ENCODE measurements at regions not wholly inside any gene's neighbourhood (a gene's known extent, or its start where the extent isn't known, plus 50 kb on each side); places are given as distances from the start of the nearest gene placed in this dataset.
"Not testable (repeated sequence)": the region's sequence is repeated elsewhere in the genome, so short reads cannot be mapped to it uniquely, and the experiment has no call there.

DNA sequence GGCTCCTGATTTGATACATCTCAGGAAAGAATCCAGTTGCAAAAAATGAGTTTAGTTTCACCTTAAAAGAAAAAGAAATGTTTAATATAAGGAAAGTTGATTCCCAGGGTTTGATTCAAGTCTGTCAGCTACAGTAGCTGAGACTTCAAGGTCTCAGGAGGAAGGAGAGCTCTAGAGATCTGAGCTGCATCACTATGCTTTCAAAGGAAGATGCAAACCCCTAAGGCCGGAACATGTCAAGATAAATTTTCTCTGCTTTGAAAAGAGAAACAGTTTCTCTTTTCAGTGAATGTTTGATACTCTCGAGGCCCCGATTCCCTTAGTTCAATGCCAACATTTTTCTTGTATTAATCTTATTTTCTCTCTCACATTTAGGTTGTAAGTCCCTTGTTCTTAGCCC, 128.6 kb downstream of the RGPD3 start:
- no peak for DNase-seq (ENCODE audit: low spot score in 2 of 2)
- no peak for FAIRE-seq

DNA sequence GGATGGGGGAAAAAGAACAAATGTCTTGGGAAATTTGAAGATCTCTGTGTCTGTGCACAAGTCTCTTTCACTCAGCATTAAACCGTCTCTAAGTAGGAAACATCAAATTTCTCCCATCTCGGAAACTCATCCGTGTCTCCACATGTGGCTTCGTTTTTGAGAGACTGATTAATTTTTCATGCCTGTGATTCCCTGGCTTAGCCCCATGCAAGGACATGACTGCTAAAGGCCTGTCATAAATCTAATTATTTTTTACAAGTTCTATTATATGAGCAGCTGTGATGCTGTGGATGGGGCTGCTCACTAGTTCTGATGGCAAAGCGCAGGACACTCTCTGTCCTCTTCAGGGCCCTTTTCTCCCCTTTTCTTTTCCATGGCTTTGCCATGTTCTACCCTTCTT, 129.1 kb downstream of the RGPD3 start:
- no peak for FAIRE-seq

DNA sequence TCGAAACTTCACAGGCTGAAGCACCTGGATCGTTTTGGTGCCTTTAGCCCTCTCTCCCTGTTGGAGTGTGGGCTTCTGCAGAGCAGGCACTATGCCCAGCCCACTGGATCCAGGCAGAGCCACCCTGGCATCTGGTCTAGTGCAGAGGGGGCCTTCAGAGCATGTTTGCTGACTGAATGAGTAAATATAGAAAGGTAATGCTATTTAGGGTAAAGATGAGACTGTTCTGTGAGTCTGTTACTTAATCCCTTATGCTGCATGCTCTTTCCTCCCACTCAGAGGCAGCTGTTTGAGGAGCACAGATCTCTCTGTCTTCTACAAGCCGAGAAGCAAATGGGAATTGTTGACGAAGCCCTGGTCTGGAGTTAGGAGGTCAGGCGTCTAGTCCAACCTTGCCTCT, 130.2 kb downstream of the RGPD3 start:
- DNase-seq (ENCODE audit: low spot score in 2 of 2) (no peak), FAIRE-seq (no peak)

More for the DNA sequence above, 129.1 kb downstream of the RGPD3 start:
- no peak for DNase-seq (ENCODE audit: low spot score in 2 of 2)

DNA sequence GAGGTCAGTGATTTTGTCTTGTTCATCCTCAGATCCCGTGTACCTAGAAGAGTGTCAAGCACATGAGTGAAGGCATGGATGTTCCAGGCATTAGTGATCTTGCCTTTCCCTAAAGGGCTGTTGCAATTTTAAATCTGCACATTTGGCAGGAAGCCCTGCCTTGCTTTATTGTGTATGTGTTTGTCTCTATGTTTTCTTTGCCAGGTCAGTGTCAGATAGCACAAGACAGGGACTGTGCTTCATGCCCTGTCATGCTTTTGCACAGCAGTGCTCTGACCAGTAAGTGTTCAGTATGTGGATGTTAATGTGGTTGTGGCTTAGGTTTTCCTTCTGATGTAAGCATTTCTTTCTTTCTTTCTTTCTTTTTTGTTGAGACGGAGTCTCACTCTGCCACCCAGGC, 131.5 kb downstream of the RGPD3 start:
- FAIRE-seq (no peak), DNase-seq (ENCODE audit: low spot score in 2 of 2) (no peak)

DNA sequence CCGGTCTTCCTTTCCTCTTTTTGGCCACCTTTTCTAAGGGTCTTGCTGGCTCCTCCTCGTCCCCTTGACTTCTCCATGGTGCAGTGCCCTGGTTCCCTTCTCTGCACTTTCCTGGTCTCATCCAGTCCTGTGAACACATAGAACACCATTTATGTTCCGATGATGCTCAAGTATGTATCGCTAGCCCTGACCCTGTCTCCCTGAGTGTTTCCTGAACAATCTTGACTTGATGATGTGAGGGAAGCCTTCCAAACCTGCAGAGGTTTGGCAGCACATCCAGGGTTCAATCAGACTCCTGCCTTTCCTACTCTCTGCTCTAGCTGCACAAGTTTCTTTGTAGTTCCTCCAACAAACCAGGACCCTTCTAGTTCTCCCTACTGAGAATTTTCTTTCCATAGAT, 132.1 kb downstream of the RGPD3 start:
- DNase-seq (ENCODE audit: low spot score in 2 of 2) (no peak), FAIRE-seq (no peak)

DNA sequence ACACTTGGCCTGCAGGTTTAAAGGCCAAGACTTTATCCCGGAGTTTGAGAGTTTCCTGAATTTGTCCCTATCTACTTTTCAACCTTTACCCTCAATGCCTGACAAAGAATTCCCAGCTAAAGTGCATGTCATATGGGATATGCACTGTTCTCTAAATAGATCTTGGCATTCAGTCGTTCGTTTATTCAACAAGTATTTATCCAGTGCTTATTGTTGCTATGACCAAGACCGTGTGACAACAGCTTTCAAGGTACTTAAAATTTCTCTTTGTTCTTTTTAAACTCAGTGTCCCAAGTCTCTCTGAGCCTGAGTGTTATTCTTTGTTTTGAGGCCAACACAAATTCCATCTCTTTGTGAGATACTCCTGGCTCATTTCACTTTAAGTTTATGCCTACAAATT, 133.4 kb downstream of the RGPD3 start:
- FAIRE-seq (no peak), DNase-seq (ENCODE audit: low spot score in 2 of 2) (no peak)

DNA sequence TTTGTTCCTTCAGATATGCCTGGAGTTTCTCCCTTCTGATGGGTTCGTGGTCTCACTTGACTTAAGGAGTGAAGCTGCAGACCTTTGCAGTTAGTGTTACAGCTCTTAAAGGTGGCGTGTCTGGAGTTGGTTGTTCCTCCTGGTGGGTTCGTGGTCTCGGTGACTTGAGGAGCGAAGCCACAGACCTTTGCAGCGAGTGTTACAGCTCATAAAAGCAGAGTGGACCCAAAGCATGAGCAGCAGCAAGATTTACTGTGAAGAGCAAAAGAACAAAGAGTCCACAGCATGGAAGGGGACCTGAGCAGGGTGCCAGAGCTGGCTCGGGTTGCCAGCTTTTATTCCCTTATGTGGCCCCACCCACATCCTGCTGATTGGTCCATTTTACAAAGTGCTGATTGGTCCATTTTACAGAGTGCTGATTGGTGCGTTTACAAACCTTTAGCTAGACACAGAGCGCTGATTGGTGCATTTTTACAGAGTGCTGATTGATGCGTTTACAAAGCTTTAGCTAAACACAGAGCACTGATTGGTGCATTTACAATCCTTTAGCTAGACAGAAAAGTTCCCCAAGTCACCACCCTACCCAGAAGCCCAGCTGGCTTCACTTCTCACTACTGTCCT, 134.8 kb downstream of the RGPD3 start:
- DNase-seq (ENCODE audit: low spot score in 2 of 2); FAIRE-seq: not testable (repeated sequence)

DNA sequence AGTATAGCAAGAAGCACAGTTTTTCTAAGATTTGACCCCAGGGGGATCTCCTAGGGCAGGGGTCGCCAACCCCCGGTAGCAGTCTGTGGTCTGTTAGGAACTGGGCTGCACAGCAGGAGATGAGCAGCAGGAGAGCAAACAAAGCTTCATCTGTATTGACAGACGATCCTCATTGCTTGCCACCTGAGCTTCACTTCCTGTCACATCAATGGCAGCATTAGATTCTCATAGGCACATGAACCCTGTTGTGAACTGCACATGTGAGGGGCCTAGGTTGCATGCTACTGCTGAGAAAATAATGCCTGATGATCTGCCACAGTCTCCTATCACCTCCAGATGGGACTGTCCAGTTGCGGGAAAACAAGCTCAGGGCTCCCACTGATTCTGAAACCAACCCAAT, 136.2 kb downstream of the RGPD3 start:
- FAIRE-seq (no peak), DNase-seq (ENCODE audit: low spot score in 2 of 2) (no peak)

DNA sequence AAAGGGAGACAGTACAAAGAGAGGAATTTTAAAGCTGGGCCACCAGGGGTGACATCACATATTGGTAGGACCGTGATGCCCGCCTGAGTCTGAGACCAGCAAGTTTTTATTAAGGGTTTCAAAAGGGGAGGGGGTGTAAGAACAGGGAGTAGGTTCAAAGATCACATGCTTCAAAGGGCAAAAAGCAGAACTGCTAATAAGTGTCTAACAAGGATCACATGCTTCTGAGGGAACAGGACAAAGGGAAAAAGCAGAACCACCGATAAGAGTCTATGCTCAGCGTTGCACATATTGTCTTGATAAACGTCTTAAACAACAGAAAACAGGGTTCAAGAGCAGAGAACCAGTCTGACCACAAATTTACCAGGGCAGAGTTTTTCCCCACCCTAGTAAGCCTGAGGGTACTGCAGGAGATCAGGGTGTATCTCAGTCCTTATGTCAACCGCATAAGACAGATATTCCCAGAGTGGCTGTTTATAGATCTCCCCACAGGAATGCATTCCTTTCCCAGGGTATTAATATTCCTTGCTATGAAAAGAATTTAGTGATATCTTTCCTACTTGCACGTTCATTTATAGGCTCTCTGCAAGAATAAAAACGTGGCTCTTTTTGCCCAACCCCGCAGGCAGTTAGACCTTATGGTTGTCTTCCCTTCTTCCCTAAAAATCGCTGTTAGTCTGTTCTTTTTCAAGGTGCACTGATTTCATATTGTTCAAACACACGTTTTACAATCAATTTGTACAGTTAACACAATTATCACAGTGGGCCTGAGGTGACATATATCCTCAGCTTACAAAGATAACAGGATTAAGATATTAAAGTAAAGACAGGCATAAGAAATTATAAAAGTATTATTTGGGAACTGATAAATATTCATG, 136.5 kb upstream of the UXS1 start:
- not testable (repeated sequence) for FAIRE-seq; DNase-seq (ENCODE audit: low spot score in 2 of 2)

DNA sequence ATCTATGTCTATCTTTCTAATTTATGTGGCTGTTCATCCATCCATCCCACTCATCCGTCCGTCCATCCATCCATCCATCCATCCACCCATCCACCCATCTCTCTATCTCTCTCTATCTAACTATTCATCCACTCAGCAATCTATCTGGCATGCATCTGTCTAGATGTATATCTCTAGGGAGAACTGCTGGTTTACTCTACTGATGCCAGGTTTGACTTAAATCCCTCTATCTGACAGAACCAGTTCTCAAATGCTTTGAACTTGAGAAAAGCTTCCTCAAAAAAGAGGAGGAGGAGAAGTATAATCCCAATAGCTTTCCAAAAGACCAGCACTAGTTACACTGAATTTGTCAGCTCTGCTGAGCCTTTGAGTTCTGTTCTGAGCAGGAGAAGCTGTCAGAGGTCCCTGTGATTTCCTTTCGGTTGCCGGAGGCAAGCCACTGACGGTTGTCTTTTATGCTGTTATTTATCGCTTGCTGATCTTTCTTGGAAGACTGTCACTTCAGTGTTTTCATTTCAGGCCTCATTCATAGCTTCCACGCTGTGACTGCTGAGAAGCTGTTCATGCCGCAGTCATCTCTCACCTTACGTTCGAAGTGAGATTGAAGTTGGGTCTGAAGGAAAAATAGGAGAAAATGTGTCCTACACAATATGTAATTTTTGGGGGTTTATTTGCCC, 129.4 kb upstream of the UXS1 start:
- no peak for FAIRE-seq
- DNase-seq (ENCODE audit: low spot score in 2 of 2) = no peak

DNA sequence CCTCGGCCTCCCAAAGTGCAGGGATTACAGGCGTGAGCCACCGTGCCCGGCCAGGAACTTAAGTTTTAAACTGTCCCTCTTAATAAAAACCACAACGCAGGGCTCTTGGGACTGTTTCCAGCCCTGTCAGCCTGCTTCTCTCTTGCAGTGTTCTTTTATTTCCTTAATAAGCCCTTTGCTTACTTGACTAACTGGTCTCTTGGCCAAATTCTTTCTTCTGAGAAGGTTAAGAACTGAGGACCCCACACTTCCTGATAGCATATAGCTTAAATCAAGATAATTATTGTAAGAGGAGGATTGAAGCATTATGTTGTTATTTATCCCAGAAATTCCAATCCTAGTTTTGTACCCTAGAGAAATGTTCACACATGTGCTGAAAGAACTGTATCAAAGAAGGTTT, 128.2 kb upstream of the UXS1 start:
- FAIRE-seq (no peak), DNase-seq (ENCODE audit: low spot score in 2 of 2) (no peak)

DNA sequence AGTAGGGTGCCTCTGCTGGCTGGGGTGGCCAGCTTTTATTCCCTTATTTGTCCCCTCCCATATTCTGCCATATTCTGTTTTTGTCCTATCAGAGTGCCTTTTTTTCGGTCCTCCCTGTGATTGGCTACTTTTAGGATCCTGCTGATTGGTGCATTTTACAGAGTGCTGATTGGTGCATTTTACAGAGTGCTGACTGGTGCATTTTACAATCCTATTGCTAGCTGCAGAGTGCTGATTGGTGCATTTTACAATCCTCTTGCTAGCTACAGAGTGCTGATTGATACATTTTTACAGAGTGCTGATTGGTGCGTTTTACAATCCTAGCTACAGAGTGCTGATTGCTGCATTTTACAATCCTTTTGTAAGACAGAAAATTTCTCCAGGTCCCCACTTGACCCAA, 126.3 kb upstream of the UXS1 start:
- FAIRE-seq; DNase-seq (ENCODE audit: low spot score in 2 of 2): not testable (repeated sequence)

DNA sequence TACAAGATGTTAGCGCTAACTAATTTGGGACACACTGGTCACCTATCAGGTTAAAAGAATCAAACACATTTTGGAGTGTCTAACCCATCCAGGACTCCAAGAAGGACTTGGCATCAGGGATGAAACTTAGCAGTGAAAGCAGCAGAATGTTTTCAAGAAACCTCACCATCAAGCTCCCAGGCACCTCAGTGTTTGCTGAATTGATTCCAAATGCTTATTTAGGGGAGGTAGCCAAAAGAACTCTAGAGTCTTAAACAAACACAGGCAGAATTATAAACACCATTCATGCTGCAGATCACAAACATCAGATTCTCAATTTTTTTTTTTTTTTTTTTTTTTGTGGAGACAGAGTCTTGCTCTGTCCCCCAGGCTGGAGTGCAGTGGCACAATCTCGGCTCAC, 122.8 kb upstream of the UXS1 start:
- DNase-seq (ENCODE audit: low spot score in 2 of 2) (no peak), FAIRE-seq (no peak)

DNA sequence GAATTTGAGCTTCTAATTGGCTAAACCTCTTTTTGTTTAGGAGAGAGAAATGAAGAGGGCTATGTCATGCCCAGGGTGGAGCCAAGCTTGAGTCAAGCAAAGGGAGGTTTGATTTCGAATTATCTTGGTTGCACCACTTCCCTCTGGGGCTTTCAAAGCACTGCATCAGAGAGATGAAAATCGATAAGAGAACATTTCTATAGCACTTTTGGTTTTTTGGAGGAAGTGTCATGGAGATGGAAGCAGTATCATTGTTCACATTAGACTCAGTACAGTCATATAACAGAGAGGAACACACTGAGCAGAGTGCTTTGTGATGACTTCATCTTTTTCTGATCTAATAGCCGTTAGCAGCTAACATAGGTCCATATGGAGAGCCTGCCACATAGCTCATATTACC, 120.3 kb upstream of the UXS1 start:
- FAIRE-seq = no peak
- no peak for DNase-seq (ENCODE audit: low spot score in 2 of 2)

DNA sequence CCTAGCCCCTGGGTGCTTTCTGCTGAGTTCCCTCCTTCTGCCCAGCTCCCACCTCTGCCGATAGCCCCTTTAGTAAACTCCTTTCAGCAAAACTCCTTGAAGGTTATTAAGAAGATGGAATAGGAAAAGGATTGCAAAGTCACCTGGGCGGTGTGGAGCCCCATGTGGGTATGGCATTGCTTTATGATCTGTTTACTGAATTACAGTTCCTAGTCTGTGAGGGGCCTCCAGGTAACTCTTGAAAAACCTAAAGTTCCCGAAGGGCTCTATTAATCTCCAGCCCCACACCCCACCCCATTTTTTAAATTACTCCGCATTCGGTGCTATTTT, 116.9 kb upstream of the UXS1 start:
- no peak for FAIRE-seq
- no peak for DNase-seq (ENCODE audit: low spot score in 2 of 2)

DNA sequence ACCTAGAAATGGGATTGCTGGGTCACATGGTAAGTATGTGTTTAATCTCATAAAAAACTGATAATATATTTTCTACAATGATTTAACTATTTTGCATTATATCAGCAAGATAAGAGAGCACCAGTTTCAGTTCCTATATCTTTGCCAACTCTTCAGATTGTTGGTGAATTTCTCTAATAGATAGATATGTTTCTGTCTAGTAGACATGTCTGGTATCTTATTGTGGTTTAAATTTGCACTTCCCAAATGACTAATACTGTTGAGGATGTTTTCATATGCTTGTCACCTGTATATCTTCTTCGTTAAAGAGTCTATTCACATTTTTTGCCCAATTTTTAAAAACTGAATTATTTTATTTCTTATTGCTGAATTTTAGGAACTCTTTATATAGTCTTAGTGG, 113.8 kb upstream of the UXS1 start:
- FAIRE-seq = no peak

DNA sequence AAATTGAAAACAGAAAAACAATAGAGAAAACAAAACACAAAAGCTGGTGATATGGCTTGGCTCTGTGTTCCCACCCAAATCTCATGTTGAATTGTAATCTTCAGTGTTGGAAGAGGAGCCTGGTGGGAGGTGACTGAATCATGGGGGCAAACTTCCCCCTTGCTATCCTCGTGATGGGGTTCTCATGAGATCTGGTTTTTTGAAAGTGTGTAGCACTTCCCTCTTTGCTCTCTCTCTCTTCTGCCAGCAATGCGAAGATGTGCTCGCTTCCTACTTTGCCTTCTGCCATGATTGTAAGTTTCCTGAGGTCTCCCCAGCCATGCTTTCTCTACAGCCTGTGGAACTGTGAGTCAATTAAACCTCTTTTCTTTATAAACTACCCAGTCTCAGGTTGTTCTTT, 112.3 kb upstream of the UXS1 start:
- no peak for DNase-seq (ENCODE audit: low spot score in 2 of 2)
- no peak for FAIRE-seq

More for the DNA sequence above, 113.8 kb upstream of the UXS1 start:
- no peak for DNase-seq (ENCODE audit: low spot score in 2 of 2)

DNA sequence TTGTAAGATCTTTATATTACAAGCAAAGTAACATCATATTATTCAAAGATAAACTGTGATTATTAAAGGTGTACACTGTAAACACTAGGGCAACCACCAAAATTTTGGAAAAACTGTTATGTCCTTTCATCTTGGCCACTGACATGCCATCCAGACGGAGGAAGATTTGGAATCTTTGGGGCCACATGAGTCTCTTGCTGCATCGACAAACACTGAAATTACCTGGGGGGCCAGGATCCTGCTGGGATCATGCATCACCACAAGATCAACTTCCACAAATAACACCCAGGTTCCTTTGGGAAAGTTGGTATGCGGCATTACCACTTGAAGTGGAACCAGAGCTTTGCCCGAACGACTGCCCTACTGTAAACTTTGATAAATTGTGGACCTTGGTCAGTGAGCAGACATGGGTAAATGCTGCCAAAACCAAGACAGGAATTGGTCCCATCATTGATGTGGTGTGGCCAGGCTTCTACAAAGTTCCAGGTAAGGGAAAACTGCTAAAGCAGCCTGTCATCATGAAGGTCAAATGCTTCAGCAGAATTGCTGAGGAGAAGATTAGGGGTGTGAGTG, 110.6 kb upstream of the UXS1 start:
- DNase-seq (ENCODE audit: low spot score in 2 of 2) = no peak
- no peak for FAIRE-seq

DNA sequence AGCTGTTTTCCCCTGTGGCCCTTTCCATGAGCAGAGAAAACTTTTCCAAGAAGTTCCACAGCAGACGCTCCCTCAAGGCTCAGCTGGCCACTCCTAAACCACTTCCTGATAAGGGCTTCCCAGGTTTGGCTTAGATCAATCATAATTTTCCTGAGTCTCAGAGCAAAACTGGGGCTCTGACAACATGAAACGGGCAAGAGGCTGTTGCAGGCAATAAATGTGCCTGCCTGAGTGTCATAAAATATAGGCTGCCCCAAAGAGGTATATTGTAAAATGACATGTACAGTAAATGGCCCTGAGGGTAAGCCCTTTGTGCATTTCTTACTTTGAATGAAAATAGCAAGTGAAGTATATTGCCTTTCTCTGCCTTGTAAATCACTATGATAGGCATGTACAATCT, 105.6 kb upstream of the UXS1 start:
- DNase-seq (ENCODE audit: low spot score in 2 of 2) (no peak), FAIRE-seq (no peak)

DNA sequence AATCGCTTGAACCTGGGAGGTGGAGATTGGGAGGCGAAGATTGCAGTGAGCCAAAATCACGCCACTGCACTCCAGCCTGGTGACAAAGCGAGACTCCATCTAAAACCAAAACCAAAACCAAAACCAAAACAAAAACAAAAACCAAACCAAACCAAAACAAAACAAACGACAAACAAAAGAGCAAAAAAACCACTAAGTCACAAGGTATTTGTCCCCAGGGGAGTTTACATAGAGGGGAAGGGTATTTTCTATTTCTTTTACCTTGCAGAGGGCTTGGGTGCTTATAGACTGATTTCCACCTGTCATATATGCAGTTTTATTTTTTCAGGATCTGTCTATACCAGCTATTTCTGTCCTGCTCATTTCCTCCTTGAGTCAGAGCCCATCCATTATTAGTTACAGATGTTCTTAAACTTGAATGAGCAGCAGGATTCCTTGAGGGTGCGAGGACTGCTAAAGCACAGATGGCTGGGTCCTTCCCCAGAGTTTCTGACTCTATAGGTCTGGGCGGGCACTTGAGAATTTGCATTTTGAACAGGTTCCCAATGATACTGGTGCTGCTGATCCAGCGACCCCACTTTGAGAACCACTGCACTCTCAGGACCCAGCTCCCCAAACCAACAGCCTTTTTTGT, 102.2 kb upstream of the UXS1 start:
- DNase-seq (ENCODE audit: low spot score in 2 of 2) (no peak), FAIRE-seq (no peak)

DNA sequence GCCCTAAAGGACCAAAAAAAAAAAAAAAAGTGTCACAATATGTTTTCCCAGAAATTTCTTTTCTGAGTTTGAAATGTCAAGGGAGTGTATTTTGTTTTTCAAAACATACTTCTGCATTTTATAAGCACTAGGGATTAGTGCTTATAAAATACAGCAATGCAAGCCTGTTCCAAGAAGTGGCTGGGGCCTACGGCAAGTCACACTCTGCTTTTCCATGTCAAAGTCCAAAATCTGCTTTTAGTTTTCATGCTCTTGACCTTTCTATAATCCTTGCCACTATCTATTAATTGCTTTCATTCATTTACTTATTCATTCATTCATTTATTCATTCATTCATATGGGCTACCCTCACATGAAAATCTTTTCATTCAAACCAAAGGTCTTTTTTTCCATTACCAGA, 100.1 kb upstream of the UXS1 start:
- DNase-seq (ENCODE audit: low spot score in 2 of 2) = no peak
- no peak for FAIRE-seq

Measured in frontal cortex (tissue), 3 donors.